Epithelial cell of esophagus (primary cell): ENCODE measurements at regions not wholly inside any gene's neighbourhood (a gene's known extent, or its start where the extent isn't known, plus 50 kb on each side); places are given as distances from the start of the nearest gene placed in this dataset.
A peak's percentile ranks its signal among the peaks of the same experiment; 100 is the strongest.

Source experiments
- DNase-seq: peaks from one replicate; pipeline ENCODE4 v3.0.0; 2010; ENCODE audit warnings: low read depth
- H3K4me3 ChIP-seq: 2 replicates; pipeline ENCODE4 v1.5.1; 2011; ENCODE audit warnings: mild to moderate bottlenecking, low read length, control low read depth
- TF ChIP-seq, protein P1 (sequence below): IDR thresholded peaks from 2 replicates; pipeline ENCODE4 v1.5.1; 2011; ENCODE audit warnings: low read depth, mild to moderate bottlenecking, low read length, control low read depth, inconsistent platforms; ENCODE audit not compliant: insufficient read depth; ENCODE audit errors: missing control alignments

DNA sequence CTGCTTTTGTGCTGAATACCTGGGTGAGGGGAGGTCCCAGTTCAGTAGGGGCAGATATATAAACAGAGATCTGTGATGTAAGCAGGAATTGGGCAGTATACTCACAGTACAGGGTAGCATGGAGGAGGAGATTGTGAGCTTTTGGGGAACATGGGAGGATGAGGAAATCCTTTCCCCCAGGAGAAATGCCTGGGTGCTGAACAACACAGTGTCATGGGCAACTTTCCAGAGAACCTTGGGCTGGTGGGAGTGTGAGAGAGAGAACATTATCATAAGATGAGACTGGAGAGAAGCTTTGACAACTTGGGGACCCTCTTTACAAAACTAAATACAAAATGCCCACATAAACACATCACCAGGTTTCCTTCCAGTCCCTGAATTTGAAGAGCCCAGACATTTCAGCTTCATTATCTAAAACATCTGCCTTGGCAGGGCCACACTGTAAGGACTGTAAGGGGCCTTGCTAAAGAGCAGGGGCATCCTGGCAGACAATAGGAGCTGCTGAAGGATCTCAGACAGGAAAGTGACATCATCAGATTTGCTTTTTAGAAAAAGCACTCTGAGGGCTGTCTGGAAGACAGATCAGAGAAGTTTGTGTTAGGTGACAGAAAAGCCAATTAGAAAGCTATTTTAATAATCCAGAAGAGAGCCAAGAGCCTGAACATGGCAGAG lies 105.1 kb upstream of the FOXN2 start:
- peak; percentile 52 for DNase-seq
- no peak overlapping the region for H3K4me3 ChIP-seq
- TF ChIP-seq, protein P1, sequence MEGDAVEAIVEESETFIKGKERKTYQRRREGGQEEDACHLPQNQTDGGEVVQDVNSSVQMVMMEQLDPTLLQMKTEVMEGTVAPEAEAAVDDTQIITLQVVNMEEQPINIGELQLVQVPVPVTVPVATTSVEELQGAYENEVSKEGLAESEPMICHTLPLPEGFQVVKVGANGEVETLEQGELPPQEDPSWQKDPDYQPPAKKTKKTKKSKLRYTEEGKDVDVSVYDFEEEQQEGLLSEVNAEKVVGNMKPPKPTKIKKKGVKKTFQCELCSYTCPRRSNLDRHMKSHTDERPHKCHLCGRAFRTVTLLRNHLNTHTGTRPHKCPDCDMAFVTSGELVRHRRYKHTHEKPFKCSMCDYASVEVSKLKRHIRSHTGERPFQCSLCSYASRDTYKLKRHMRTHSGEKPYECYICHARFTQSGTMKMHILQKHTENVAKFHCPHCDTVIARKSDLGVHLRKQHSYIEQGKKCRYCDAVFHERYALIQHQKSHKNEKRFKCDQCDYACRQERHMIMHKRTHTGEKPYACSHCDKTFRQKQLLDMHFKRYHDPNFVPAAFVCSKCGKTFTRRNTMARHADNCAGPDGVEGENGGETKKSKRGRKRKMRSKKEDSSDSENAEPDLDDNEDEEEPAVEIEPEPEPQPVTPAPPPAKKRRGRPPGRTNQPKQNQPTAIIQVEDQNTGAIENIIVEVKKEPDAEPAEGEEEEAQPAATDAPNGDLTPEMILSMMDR = no peak

DNA sequence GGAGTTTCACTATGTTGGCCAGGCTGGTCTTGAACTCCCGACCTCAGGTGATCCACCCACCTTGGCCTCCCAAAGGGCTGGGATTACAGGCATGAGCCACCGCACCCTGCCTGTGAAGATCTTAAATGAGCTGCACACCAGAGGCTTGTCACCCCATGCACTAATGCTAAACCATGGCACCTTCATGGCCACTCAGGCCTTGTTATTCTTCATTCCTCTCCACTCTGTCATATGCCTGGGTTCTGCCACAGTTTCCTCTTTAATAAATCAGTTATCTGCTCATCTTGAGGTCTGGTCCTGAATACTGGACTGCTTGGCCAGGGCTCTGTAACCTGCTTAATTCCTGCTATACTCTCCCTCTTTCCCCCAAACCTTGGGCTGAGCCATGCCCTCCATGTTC lies 104.3 kb upstream of the FOXN2 start:
- TF ChIP-seq, protein P1 = no peak
- DNase-seq = peak; percentile 17
- H3K4me3 ChIP-seq = no peak overlapping the region

DNA sequence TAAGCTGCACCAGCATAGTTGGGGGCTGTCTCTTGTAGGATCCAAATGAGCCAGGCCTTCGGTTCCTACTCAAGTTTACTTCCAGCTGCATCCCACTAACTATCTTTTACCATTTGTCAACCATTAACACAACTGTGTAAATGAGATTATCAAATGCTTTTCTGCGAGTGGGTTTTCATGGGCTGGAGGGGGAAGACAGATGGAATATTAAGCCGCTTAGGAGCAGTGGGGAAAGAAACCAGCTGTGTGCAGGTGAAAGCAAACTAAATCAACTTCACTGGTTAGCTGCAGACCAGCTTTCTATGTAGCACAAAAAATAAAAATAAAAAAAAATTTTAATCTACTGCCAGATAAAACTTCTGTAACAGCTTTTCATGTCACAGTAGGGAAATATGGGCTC lies 100.8 kb upstream of the FOXN2 start:
- TF ChIP-seq, protein P1 = no peak
- no peak overlapping the region for H3K4me3 ChIP-seq
- no peak for DNase-seq

DNA sequence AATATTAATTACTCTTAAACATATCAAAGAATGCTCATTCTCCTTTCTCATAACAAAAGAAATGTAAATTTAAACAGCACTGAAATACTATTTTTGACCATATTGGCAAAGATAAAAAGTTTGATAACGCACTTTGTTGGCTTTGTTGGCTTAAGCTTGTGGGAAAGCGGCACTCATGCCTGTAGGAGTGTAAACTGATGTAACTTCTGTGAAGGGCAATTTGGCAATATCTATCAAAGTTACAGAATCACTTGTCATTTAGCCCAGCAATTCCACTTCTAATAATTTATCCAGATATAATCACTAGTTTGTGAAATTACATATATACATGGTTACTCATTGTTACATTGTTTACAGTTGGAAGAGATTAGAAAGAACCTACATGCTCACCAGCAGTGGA lies 96.3 kb upstream of the FOXN2 start:
- DNase-seq = no peak
- H3K4me3 ChIP-seq = no peak overlapping the region
- TF ChIP-seq, protein P1 = no peak

DNA sequence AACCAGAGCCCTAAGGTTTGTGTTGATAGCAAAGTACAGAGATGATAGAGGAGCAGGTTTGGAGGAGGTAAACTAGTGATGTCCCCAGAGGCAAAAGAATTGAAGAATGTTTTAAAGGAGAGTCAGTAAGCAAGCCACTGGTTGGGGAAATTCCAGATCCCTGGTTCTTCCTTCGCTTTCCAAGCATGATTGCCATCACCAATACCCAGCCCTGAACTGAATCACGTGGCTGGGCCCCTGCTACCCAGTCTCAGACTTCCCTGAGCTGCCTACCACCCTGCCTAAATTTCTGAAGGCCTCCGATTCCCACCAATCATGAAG lies 95.3 kb upstream of the FOXN2 start:
- DNase-seq = no peak
- H3K4me3 ChIP-seq = no peak overlapping the region
- TF ChIP-seq, protein P1 = no peak

DNA sequence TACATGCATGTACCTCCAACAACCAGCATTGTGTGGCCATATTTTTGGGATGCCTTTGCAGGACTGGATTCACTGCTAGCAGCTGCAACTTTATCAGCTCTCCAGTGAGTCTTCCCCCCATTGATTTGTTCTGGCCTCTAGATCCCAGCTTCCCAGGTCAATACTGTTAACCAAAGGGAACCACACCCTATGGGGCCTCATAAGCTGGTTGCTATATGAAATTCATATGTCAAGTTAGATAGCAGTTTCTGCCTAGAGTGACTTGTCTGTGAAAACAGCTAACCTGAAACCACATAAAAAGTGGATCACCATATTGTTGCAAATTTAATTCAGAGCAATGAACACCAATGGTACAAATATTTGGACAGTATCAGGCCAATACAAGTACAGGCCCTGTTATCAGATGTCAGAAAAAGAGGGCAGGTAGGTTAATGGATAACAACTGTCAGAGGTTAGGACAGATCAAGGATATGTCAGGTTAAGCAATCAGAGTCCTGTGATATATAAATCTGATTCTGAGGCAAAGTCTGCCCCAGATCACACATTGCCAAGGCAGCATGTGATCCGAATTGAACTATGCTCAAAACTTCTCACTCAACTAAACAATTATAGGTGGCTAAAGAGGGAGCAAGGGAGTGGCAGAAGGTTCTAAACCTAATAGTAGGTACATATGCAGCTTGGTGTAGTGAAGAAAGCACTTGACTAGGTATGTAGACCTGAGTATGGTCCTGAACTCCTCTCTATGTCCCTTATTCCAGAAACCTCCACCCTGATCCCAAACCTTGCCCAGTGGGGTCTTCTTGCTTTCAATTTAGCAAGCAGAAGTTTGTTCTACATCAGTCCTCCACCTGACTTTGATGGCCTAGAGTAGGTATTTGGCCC lies 94.7 kb upstream of the FOXN2 start:
- no peak overlapping the region for H3K4me3 ChIP-seq
- TF ChIP-seq, protein P1 = no peak
- DNase-seq = no peak
